ENCODE measurements at regions not wholly inside any gene's neighbourhood (a gene's known extent, or its start where the extent isn't known, plus 50 kb on each side); places are given as distances from the start of the nearest gene placed in this dataset.

- DNase-seq (ENCODE audit: low read depth in 4 of 4, low spot score in 3 of 4), result no peak
Measured at GRCh38 chrX:45714866-45715265, 514.2 kb upstream of the DIPK2B start.

- no peak for DNase-seq (ENCODE audit: low read depth in 4 of 4, low spot score in 3 of 4)
Measured at GRCh38 chrX:45712067-45712466, 511.4 kb upstream of the DIPK2B start.

- DNase-seq (ENCODE audit: low read depth in 4 of 4, low spot score in 3 of 4), result no peak
Measured at GRCh38 chrX:45711231-45711630, 510.6 kb upstream of the DIPK2B start.

GRCh38 chrX:45710081-45710801 lies 509.6 kb upstream of the DIPK2B start:
- DNase-seq (ENCODE audit: low read depth in 4 of 4, low spot score in 3 of 4), result no peak

GRCh38 chrX:45709381-45709780 lies 508.7 kb upstream of the DIPK2B start:
- DNase-seq (ENCODE audit: low read depth in 4 of 4, low spot score in 3 of 4), result no peak

- no peak for DNase-seq (ENCODE audit: low read depth in 4 of 4, low spot score in 3 of 4)
Measured at GRCh38 chrX:45699158-45699557, 498.5 kb upstream of the DIPK2B start.

GRCh38 chrX:45697591-45697990 lies 496.9 kb upstream of the DIPK2B start:
- DNase-seq (ENCODE audit: low read depth in 4 of 4, low spot score in 3 of 4), result no peak

- DNase-seq (ENCODE audit: low read depth in 4 of 4, low spot score in 3 of 4), result no peak
Measured at GRCh38 chrX:45696736-45697135, 496.1 kb upstream of the DIPK2B start.

GRCh38 chrX:45689971-45690370 lies 489.3 kb upstream of the DIPK2B start:
- no peak for DNase-seq (ENCODE audit: low read depth in 4 of 4, low spot score in 3 of 4)

GRCh38 chrX:45683914-45684313 lies 483.2 kb upstream of the DIPK2B start:
- DNase-seq (ENCODE audit: low read depth in 4 of 4, low spot score in 3 of 4), result no peak

- DNase-seq (ENCODE audit: low read depth in 4 of 4, low spot score in 3 of 4), result no peak
Measured at GRCh38 chrX:45681891-45682290, 481.2 kb upstream of the DIPK2B start.

GRCh38 chrX:45669715-45670340 lies 469.2 kb upstream of the DIPK2B start:
- DNase-seq (ENCODE audit: low read depth in 4 of 4, low spot score in 3 of 4), result no peak

GRCh38 chrX:45668686-45669443 lies 468.2 kb upstream of the DIPK2B start:
- no peak for DNase-seq (ENCODE audit: low read depth in 4 of 4, low spot score in 3 of 4)

- DNase-seq (ENCODE audit: low read depth in 4 of 4, low spot score in 3 of 4), result no peak
Measured at GRCh38 chrX:45667666-45668065, 467.0 kb upstream of the DIPK2B start.

- DNase-seq (ENCODE audit: low read depth in 4 of 4, low spot score in 3 of 4), result no peak
Measured at GRCh38 chrX:45664727-45665290, 464.1 kb upstream of the DIPK2B start.

- DNase-seq (ENCODE audit: low read depth in 4 of 4, low spot score in 3 of 4), result no peak
Measured at GRCh38 chrX:45660477-45660876, 459.8 kb upstream of the DIPK2B start.

GRCh38 chrX:45633419-45633818 lies 432.7 kb upstream of the DIPK2B start:
- no peak for DNase-seq (ENCODE audit: low read depth in 4 of 4, low spot score in 3 of 4)

- no peak for DNase-seq (ENCODE audit: low read depth in 4 of 4, low spot score in 3 of 4)
Measured at GRCh38 chrX:45632506-45632905, 431.8 kb upstream of the DIPK2B start.

GRCh38 chrX:45630078-45630477 lies 429.4 kb upstream of the DIPK2B start:
- DNase-seq (ENCODE audit: low read depth in 4 of 4, low spot score in 3 of 4), result no peak

GRCh38 chrX:45628041-45628440 lies 427.4 kb upstream of the DIPK2B start:
- DNase-seq (ENCODE audit: low read depth in 4 of 4, low spot score in 3 of 4), result no peak

GRCh38 chrX:45623266-45623665 lies 422.6 kb upstream of the DIPK2B start:
- peak in 1 of 4 donors; percentile 2 for DNase-seq (ENCODE audit: low read depth in 4 of 4, low spot score in 3 of 4)

Data from left renal pelvis (tissue), 4 donors.